ENCODE measurements at regions not wholly inside any gene's neighbourhood (a gene's known extent, or its start where the extent isn't known, plus 50 kb on each side); places are given as distances from the start of the nearest gene placed in this dataset.
A peak's percentile ranks its signal among the peaks of the same experiment; 100 is the strongest.

GRCh38 chr4:179509489-179509888, 2067.3 kb upstream of the AGA start:
- no peak for DNase-seq

DNA sequence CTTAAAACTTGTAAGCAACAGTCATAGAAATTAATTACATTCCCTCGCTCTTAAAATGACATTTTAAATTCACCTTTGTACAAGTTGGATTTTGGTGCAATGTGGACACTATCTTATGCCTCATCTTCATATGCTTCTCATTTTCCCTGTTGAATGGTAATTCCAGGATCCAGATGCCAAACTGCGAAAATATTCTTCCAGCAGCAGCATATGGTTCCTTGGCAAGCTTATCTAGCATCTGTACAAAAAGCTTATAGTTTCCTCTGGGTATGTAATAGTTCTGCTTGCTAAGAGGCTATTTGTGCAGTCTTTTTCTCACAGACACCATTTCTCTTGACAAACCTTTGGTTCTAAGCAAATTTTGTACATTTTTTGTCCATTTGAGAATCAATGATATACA, 2079.7 kb upstream of the AGA start:
- no peak for DNase-seq

GRCh38 chr4:179530958-179531357, 2088.7 kb upstream of the AGA start:
- no peak for DNase-seq

DNA sequence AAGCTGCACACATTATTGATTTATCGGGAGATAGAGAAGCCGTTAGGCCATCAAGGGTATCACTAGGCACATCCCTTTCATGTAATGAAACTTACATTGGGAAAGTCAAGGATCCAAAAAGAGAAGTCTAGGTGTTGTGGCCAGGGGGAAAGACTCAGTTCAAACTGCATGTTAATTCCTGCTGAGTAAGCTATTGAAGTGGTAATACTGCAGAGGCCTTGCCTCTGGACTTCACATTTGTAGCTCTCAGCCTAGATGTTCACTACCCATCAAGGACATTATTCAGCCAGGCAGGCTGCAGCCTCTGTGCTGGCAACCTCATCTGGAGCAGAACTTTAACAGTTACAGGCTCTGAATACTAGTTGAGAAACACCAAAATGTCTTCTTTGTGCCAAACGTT, 2094.5 kb upstream of the AGA start:
- DNase-seq: no peak

- no peak for DNase-seq
Observed at GRCh38 chr4:179539641-179540040, 2097.4 kb upstream of the AGA start.

DNA sequence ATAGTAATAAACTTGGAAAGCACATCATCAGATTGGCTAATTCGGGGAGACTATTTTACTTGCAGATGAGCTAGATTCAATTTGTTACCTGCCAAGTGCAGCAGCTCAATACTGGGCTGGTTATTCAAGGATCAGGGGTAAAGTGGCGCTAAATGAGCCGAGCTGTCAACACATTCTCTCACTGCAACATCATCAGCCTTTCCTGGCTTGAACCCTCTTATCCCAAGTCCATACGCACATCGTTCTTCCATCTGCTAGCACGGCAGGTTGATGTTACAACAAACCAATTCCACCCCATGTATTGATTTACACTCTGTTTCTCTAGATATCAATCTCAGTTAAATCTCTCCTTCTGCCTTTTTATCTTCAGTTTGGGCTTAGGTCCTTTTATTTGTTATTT, 2101.5 kb upstream of the AGA start:
- DNase-seq: no peak

GRCh38 chr4:179544496-179544895, 2102.3 kb upstream of the AGA start:
- no peak for DNase-seq

DNA sequence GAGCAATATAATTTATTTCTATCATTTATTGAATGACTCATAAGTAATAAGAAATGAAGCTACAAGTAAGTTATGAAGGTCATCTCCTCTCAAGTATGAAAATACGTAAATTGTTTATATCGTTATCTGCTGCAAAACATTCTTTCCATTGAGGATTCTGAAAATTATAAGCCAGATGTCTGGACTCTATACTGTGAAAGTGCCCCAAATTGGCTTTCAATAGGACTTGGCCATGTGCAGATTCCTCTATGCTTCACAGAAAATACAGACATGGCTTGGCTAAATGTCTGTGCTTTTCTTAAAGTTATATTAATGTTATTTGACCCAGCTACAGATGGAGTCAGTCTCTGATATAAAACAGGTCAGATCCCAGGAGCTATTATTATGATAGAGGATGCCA, 2109.9 kb upstream of the AGA start:
- DNase-seq: no peak

DNA sequence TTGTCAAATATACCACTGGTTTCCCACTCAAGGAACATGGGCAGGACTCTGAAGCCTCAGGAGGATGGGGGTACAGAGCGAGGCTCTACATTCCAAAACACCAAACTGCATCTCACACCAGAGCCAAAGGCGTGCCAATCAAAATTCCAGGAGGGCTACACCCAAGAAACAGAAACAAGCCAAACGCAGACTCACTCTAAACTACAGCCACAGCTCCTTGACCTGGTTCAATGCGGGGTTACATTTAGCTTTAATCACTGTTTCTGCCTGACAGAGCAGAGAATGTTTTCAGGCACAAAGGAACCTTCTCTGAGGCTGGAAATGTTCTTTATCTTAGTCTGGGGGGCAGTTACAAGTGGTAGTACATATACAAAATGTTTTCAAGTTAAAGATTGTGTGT, 2121.5 kb upstream of the AGA start:
- no peak for DNase-seq

- DNase-seq: no peak
Observed at GRCh38 chr4:179569549-179569948, 2127.3 kb upstream of the AGA start.

- peak; percentile 34 for DNase-seq
Observed at GRCh38 chr4:179582164-179582905, 2140.1 kb upstream of the AGA start.

DNA sequence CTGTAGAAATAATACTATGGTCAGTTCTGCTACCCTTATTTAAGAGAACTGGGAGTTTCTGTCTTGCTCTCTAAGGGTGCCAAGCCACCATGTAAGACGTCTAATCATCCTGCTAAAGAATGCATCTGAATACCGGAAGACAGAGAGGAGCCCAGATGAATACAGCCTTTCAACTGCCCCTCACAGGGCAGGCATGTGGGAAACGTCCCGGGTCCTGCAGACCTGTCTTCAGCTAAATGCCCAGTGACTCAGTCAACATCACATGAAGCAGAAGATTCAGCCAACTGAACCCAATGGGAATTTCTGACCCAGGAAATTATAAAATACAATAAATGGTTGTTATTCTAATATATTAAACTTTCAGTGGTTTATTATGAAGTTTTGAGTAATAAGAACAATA, 2141.0 kb upstream of the AGA start:
- no peak for DNase-seq

GRCh38 chr4:179584101-179584500, 2141.9 kb upstream of the AGA start:
- no peak for DNase-seq

GRCh38 chr4:179585761-179586160, 2143.5 kb upstream of the AGA start:
- no peak for DNase-seq

DNA sequence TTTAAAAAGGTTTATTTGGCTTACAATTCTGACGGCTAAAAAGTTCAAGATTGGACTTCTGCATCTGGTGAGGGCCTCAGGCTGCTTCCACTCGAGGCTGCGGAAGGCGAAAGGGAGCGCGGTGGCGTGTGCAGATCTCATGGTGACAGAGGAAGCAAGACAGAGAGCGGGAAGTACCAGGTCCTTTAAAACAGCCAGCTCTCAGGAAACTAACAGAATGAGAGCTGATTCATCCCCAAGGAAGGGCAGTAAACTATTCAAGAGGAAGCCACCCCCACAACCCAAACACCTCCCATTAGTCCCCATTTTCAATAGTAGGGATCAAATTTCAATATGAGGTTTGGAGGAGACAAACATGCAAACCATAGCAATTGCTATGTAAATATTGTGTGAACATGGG, 2144.2 kb upstream of the AGA start:
- DNase-seq: peak; percentile 28

- peak; percentile 53 for DNase-seq
Observed at GRCh38 chr4:179595671-179596410, 2153.6 kb upstream of the AGA start.

DNA sequence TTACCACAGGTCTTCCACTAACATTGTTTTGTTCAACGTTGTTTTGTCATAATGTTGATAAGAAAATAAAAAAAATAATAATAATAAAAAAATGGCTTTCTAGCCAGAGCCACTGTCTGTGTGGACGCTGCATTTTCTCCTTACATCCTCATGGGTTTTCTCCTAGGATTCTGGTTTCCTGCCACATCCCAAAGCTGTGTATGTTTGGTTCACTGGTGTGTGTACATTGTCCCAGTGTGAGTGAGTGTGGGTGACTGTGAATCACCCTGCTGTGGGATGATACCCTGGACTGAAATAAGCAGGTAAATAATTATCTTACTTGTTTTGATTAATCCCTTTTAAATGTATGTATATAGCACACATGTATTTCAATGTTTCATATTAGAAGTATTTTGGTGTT, 2154.4 kb upstream of the AGA start:
- no peak for DNase-seq

DNA sequence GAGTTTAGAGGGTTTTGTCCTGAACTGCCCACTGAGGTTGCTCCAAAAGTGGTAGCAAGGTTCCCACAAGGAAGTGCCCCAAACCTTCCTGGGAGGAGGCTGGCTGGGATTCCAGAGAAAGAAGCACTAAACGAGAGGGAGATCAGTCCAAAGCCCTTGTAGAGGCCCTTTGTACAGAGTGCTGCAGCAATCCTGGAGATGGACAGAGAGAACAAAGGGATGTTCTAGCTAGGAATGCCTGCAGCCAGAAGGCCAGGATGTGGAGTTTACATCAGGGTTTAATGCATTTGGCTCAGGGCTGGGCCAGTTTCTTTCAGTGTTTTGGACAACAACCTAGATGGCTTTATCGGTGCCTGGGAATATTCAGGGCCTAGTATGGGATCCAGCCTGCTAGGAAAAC, 2155.1 kb upstream of the AGA start:
- DNase-seq: no peak

GRCh38 chr4:179601671-179602070, 2159.4 kb upstream of the AGA start:
- DNase-seq: no peak

GRCh38 chr4:179605196-179605595, 2163.0 kb upstream of the AGA start:
- DNase-seq: peak; percentile 83

DNA sequence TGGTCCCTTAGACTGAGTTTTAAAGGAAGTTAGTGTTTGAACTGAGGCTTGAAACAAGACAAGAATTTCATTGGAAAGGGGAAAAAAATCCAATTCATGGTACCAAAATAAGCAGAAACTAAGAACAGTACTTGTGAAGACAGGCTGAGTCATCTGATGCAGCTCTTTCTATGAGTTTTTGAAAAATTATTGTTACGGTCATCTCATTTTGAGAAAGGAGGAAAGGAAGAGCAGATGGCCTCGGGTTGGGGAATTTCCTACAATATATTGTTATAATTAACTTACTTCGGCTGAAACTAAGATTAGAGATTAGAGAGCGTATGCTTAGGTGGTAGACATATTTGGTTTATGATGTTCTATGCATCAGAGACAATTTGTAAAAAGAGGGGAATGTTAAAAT, 2164.8 kb upstream of the AGA start:
- DNase-seq: no peak

GRCh38 chr4:179615704-179616103, 2173.5 kb upstream of the AGA start:
- DNase-seq: no peak

DNA sequence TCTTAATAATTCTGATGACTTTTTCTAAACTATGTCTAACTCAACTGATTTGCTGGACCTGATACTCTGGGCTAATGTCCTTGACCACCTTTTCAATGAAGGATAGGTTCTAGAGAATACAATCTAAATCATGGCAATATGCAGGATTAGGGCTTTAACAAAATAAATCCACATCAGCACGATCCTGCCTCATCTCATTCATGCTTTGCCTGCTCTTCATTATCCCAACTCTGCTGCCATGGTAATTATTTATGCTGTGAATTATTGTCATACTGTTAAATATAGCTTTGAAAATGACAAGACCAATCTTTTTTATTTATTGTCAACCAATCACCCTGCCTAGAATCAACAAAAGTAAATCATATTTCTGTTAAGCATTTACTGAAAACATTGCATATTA, 2176.7 kb upstream of the AGA start:
- DNase-seq: no peak

- peak; percentile 91 for DNase-seq
Observed at GRCh38 chr4:179624768-179625181, 2182.5 kb upstream of the AGA start.

- peak; percentile 91 for DNase-seq
Observed at GRCh38 chr4:179625406-179625805, 2183.2 kb upstream of the AGA start.
